H1 (cell line): ENCODE measurements at regions not wholly inside any gene's neighbourhood (a gene's known extent, or its start where the extent isn't known, plus 50 kb on each side); places are given as distances from the start of the nearest gene placed in this dataset.

ENCODE experiments used
- CTCF ChIA-PET: fragments of 300-600 bp; sonication (Branson Sonifier 250); formaldehyde crosslinking; loops from one replicate; lab custom pipeline; 2021; ENCODE audit not compliant: partially characterized antibody; lab: Charles Lee
- POLR2A ChIA-PET: fragments of 300-600 bp; sonication (Branson Sonifier 250); formaldehyde crosslinking; loops from one replicate; lab custom pipeline; 2021; ENCODE audit warnings: inconsistent platforms; ENCODE audit not compliant: partially characterized antibody; lab: Charles Lee
- DNase-seq, 2 experiments: peaks; one replicate each; pipeline versions ENCODE4 v3.0.0 to v3.0.0-alpha.2; 2010 to 2022; ENCODE audit warnings: low spot score in 2 of 2, low read depth in 1 of 2, mixed read lengths in 1 of 2
- FAIRE-seq: peaks from 2 replicates; lab custom pipeline; 2011; peaks lifted over from hg19 to GRCh38; lab: Jason Lieb, UNC
- H2AFZ ChIP-seq: 2 replicates; pipeline ENCODE4 v1.8.1; 2012; ENCODE audit warnings: low read length, inconsistent platforms
- H2AK5ac ChIP-seq: 2 replicates; pipeline ENCODE4 v1.6.1; 2013; ENCODE audit warnings: low read depth, low read length
- H2BK120ac ChIP-seq: replicated peaks from 2 replicates; pipeline ENCODE3; 2013; ENCODE audit warnings: low read depth, low read length, inconsistent platforms
- H2BK12ac ChIP-seq: 2 replicates; pipeline ENCODE4 v1.6.1; 2013; ENCODE audit warnings: low read depth, low read length
- H2BK15ac ChIP-seq: 2 replicates; pipeline ENCODE4 v1.6.1; 2013; ENCODE audit warnings: low read length
- H2BK20ac ChIP-seq: 2 replicates; pipeline ENCODE4 v1.6.1; 2013; ENCODE audit warnings: low read length
- H2BK5ac ChIP-seq: 2 replicates; pipeline ENCODE4 v1.6.1; 2013; ENCODE audit warnings: low read depth, low read length
- H3K14ac ChIP-seq: 2 replicates; pipeline ENCODE4 v1.6.1; 2013; ENCODE audit warnings: inconsistent platforms; ENCODE audit not compliant: insufficient read length
- H3K18ac ChIP-seq: 2 replicates; pipeline ENCODE4 v1.6.1; 2013; ENCODE audit warnings: low read length; ENCODE audit errors: extremely low read depth
- H3K23ac ChIP-seq: 2 replicates; pipeline ENCODE4 v1.6.1; 2013; ENCODE audit warnings: inconsistent platforms; ENCODE audit not compliant: insufficient read length
- H3K23me2 ChIP-seq: 2 replicates; pipeline ENCODE4 v1.6.1; 2013; ENCODE audit warnings: low read depth, low read length
- H3K27ac ChIP-seq: 2 replicates; pipeline ENCODE4 v1.6.1; 2011; ENCODE audit warnings: low read depth, low read length, inconsistent platforms
- H3K27me3 ChIP-seq, 4 experiments: replicated peaks in 1 of 4; 1 replicate in 1 of 4; 2 replicates in 3 of 4; pipeline versions ENCODE4 v1.6.1 to v1.8.1; 2011 to 2013; ENCODE audit warnings: low read length in 3 of 4, mild to moderate bottlenecking in 3 of 4, inconsistent platforms in 2 of 4, mixed read lengths in 2 of 4, moderate library complexity in 1 of 4; ENCODE audit not compliant: control insufficient read depth in 3 of 4, insufficient read depth in 3 of 4; ENCODE audit errors: extremely low read depth in 1 of 4
- H3K36me3 ChIP-seq, 4 experiments: 2 replicates each; pipeline versions ENCODE4 v1.6.1 to v1.8.1; 2011 to 2013; ENCODE audit warnings: mild to moderate bottlenecking in 4 of 4, low read length in 3 of 4, moderate library complexity in 2 of 4, control low read depth in 1 of 4, inconsistent platforms in 1 of 4; ENCODE audit not compliant: insufficient read depth in 4 of 4, control insufficient read depth in 2 of 4
- H3K4ac ChIP-seq: replicated peaks from 2 replicates; pipeline ENCODE3; 2013; ENCODE audit warnings: low read length, low read depth, mixed read lengths, inconsistent platforms; ENCODE audit not compliant: insufficient read length
- H3K4me1 ChIP-seq, 4 experiments: replicated peaks in 1 of 4; 1 replicate in 1 of 4; 2 replicates in 3 of 4; pipeline versions ENCODE4 v1.6.1 to v1.8.1; 2011 to 2013; ENCODE audit warnings: low read length in 3 of 4, inconsistent platforms in 2 of 4, mixed read lengths in 1 of 4; ENCODE audit not compliant: insufficient read depth in 4 of 4, control insufficient read depth in 3 of 4
- H3K4me2 ChIP-seq, 2 experiments: 2 replicates each; pipeline versions ENCODE4 v1.6.1 to v1.8.1; 2011 to 2013; ENCODE audit warnings: low read depth in 2 of 2, low read length in 2 of 2, control low read depth in 1 of 2, inconsistent platforms in 1 of 2, mild to moderate bottlenecking in 1 of 2; ENCODE audit not compliant: insufficient read depth in 1 of 2
- H3K4me3 ChIP-seq, 4 experiments: fragments of 200-600, 300-600 bp in 1 of 4; sonication (generic), shearing (Covaris generic), sonication (Bioruptor Twin) in 1 of 4; 2 replicates each; pipeline versions ENCODE4 v1.5.1 to v1.8.1; 2011 to 2016; ENCODE audit warnings: low read length in 4 of 4, low read depth in 3 of 4, control low read depth in 2 of 4, inconsistent platforms in 2 of 4, mild to moderate bottlenecking in 2 of 4, mixed read lengths in 1 of 4, moderate library complexity in 1 of 4; ENCODE audit not compliant: insufficient read depth in 2 of 4; ENCODE audit errors: extremely low read depth in 1 of 4
- H3K56ac ChIP-seq: replicated peaks from 2 replicates; pipeline ENCODE3; 2013; ENCODE audit warnings: low read depth, mild to moderate bottlenecking, mixed read lengths, low read length, inconsistent platforms; ENCODE audit not compliant: insufficient read length
- H3K79me1 ChIP-seq: 2 replicates; pipeline ENCODE4 v1.6.1; 2013; ENCODE audit warnings: low read depth, low read length, control low read depth
- H3K79me2 ChIP-seq, 2 experiments: 2 replicates each; pipeline versions ENCODE4 v1.6.1 to v1.8.1; 2012 to 2013; ENCODE audit warnings: low read length in 2 of 2, mild to moderate bottlenecking in 2 of 2, inconsistent platforms in 1 of 2; ENCODE audit not compliant: insufficient read depth in 2 of 2, control insufficient read depth in 1 of 2
- H3K9ac ChIP-seq, 4 experiments: replicated peaks in 1 of 4; 1 replicate in 1 of 4; 2 replicates in 3 of 4; pipeline versions ENCODE4 v1.6.1 to v1.8.1; 2011 to 2013; ENCODE audit warnings: low read depth in 3 of 4, low read length in 3 of 4, control low read depth in 2 of 4, mild to moderate bottlenecking in 2 of 4, moderate library complexity in 2 of 4, inconsistent platforms in 1 of 4; ENCODE audit errors: extremely low read depth in 1 of 4
- H3K9me3 ChIP-seq, 2 experiments: 2 replicates each; pipeline versions ENCODE4 v1.6.1 to v1.8.1; 2012 to 2013; ENCODE audit warnings: mild to moderate bottlenecking in 2 of 2, moderate library complexity in 2 of 2, control low read depth in 1 of 2, inconsistent platforms in 1 of 2, low read depth in 1 of 2, low read length in 1 of 2, mixed read lengths in 1 of 2; ENCODE audit not compliant: insufficient read depth in 2 of 2
- H4K20me1 ChIP-seq, 2 experiments: replicated peaks in 1 of 2; 2 replicates each; pipeline versions ENCODE3 to v1.8.1; 2011 to 2013; ENCODE audit warnings: inconsistent platforms in 2 of 2, low read length in 2 of 2, mild to moderate bottlenecking in 1 of 2; ENCODE audit not compliant: insufficient read depth in 2 of 2, control insufficient read depth in 1 of 2
- H4K5ac ChIP-seq: 2 replicates; pipeline ENCODE4 v1.6.1; 2013; ENCODE audit warnings: low read length, low read depth, mixed read lengths, inconsistent platforms; ENCODE audit not compliant: insufficient read length
- H4K8ac ChIP-seq: 2 replicates; pipeline ENCODE4 v1.8.0; 2013; ENCODE audit warnings: mild to moderate bottlenecking, moderate library complexity, low read length, inconsistent platforms; ENCODE audit not compliant: insufficient read depth; ENCODE audit errors: extremely low read depth
- H4K91ac ChIP-seq: replicated peaks from 2 replicates; pipeline ENCODE3; 2013; ENCODE audit warnings: low read length, mixed read lengths, inconsistent platforms; ENCODE audit not compliant: insufficient read length
- CEBPB ChIP-seq: IDR thresholded peaks from 2 replicates; pipeline ENCODE4 v1.6.1; 2012; ENCODE audit warnings: low read depth, low read length
- EGR1 ChIP-seq: IDR thresholded peaks from 2 replicates; pipeline ENCODE4 v1.6.1; 2011; ENCODE audit warnings: low read depth, low read length, borderline replicate concordance
- EZH2 ChIP-seq: fragments of 200-600 bp; sonication (generic); IDR thresholded peaks from 2 replicates; pipeline ENCODE4 v1.7.1; 2012; ENCODE audit warnings: low read depth, mild to moderate bottlenecking, moderate library complexity, low read length, inconsistent platforms; ENCODE audit not compliant: severe bottlenecking
- KDM4A ChIP-seq: IDR thresholded peaks from one replicate; pipeline ENCODE4 v1.7.1; 2012; ENCODE audit warnings: low read depth, mild to moderate bottlenecking, moderate library complexity, low read length, inconsistent platforms; ENCODE audit not compliant: severe bottlenecking
- MAX ChIP-seq: IDR thresholded peaks from 2 replicates; pipeline ENCODE4 v1.6.1; 2012; ENCODE audit warnings: inconsistent platforms
- RFX5 ChIP-seq: IDR thresholded peaks from 2 replicates; pipeline ENCODE4 v1.6.1; 2011; ENCODE audit warnings: low read depth, low read length, improper control_type of control experiment, borderline replicate concordance
- SIRT6 ChIP-seq: IDR thresholded peaks from one replicate; pipeline ENCODE4 v1.7.1; 2012; ENCODE audit warnings: low read length, inconsistent platforms
- SP1 ChIP-seq: IDR thresholded peaks from 2 replicates; pipeline ENCODE4 v1.6.1; 2011; ENCODE audit warnings: low read depth, low read length
- SP2 ChIP-seq: IDR thresholded peaks from 2 replicates; pipeline ENCODE4 v1.6.1; 2012; ENCODE audit warnings: mild to moderate bottlenecking, low read length, inconsistent platforms
- SRF ChIP-seq: IDR thresholded peaks from 2 replicates; pipeline ENCODE4 v1.6.1; 2011; ENCODE audit warnings: mild to moderate bottlenecking, low read depth, low read length, moderate library complexity
- WGBS, 2 experiments: shearing (Covaris generic) in 1 of 2; methylation state at CpG; one replicate each; pipeline versions ENCODE4 v1.1.6 to v1.1.7; 2013 to 2015; ENCODE audit warnings: low lambda C conversion rate in 2 of 2, mixed read lengths in 2 of 2, inconsistent platforms in 1 of 2, low coverage in 1 of 2, missing lambda C conversion rate in 1 of 2; ENCODE audit not compliant: insufficient replicate concordance in 2 of 2, insufficient coverage in 1 of 2, insufficient read length in 1 of 2; ENCODE audit errors: extremely low coverage in 1 of 2, missing lambda C conversion rate in 1 of 2; 5-methylcytosine and 5-hydroxymethylcytosine counted together
- TF ChIP-seq, protein P1 (sequence below): IDR thresholded peaks from 2 replicates; pipeline ENCODE4 v1.6.1; 2011; ENCODE audit warnings: low read length, improper control_type of control experiment

GRCh38 chr10:32109603-32110002 lies 53.4 kb upstream of the KIF5B start:
- no peaks in the 10 kb centered on the region; a peak in 1 of 7 replicates for H3K4me1 ChIP-seq
- H2AK5ac ChIP-seq, result no peak overlapping the region
- H3K14ac ChIP-seq, result no peak overlapping the region
- no peak overlapping the region for H3K4me3 ChIP-seq
- H4K5ac ChIP-seq, result no peak overlapping the region
- H3K36me3 ChIP-seq, result no peaks in the 10 kb centered on the region
- H3K23me2 ChIP-seq, result no peaks in the 10 kb centered on the region
- no peak overlapping the region for H3K4ac ChIP-seq
- ChIA-PET POLR2A (interaction anchor here (1.6 kb wide), 1 partner anchor 13 kb away, joined by 4 read pairs; no protein-coding TSS in a partner anchor), CTCF (no interaction called here)
- H3K9ac ChIP-seq, result no peak overlapping the region
- no peak overlapping the region for H4K91ac ChIP-seq
- peak overlapping the region; percentile 8; the same call in 1 of the 2 replicates for H4K8ac ChIP-seq
- H3K27me3 ChIP-seq, result no peaks in the 10 kb centered on the region; a peak in 1 of 7 replicates
- no peak overlapping the region for H2BK5ac ChIP-seq
- H2AFZ ChIP-seq, result no peak overlapping the region
- H3K79me1 ChIP-seq, result no peaks in the 10 kb centered on the region
- H2BK120ac ChIP-seq, result no peak overlapping the region
- no peak overlapping the region for H2BK12ac ChIP-seq
- no peak overlapping the region for H2BK15ac ChIP-seq
- no peaks in the 10 kb centered on the region for H3K79me2 ChIP-seq
- no peak overlapping the region for H3K27ac ChIP-seq
- DNase-seq, result no peak
- 87% methylated on average over 24 of the region's 24 CpGs; no CpG with 5 or more reads in 1 of the 2 experiments for WGBS, 2 experiments
- no peak overlapping the region for H3K4me2 ChIP-seq
- H3K9me3 ChIP-seq, result peaks cover 0 to 4% of the 10 kb centered on the region in 2 experiments; a peak in 1 of 4 replicates
- FAIRE-seq, result no peak
- H3K18ac ChIP-seq, result no peak overlapping the region
- no peak overlapping the region for H2BK20ac ChIP-seq
- no peaks in the 10 kb centered on the region for H4K20me1 ChIP-seq
- no peak overlapping the region for H3K23ac ChIP-seq
- no peak overlapping the region for H3K56ac ChIP-seq
- no peak for TF ChIP-seq SP1
- TF ChIP-seq SIRT6, result no peak
- no peak for TF ChIP-seq SRF
- TF ChIP-seq EGR1, result no peak
- peak; percentile 31; the same call in 1 of the 2 replicates for TF ChIP-seq MAX
- no peak for TF ChIP-seq CEBPB
- TF ChIP-seq RFX5, result no peak
- TF ChIP-seq EZH2, result no peak
- TF ChIP-seq SP2, result no peak
- TF ChIP-seq, protein P1, sequence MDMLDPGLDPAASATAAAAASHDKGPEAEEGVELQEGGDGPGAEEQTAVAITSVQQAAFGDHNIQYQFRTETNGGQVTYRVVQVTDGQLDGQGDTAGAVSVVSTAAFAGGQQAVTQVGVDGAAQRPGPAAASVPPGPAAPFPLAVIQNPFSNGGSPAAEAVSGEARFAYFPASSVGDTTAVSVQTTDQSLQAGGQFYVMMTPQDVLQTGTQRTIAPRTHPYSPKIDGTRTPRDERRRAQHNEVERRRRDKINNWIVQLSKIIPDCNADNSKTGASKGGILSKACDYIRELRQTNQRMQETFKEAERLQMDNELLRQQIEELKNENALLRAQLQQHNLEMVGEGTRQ, result no peak
- no peak for TF ChIP-seq KDM4A
